ENCODE measurements at regions not wholly inside any gene's neighbourhood (a gene's known extent, or its start where the extent isn't known, plus 50 kb on each side); places are given as distances from the start of the nearest gene placed in this dataset.

GRCh38 chr14:96617635-96618034, 115.5 kb downstream of the PAPOLA start:
- in situ Hi-C loops (cut with HindIII; ENCODE audit: low pct_ligation_motif_present, low sequenced_read_pairs): no loop called here
- no peak for DNase-seq
- no peak overlapping the region for H3K27ac ChIP-seq
- no peak overlapping the region for H3K4me3 ChIP-seq (ENCODE audit: low read depth, low read length)
- H3K36me3 ChIP-seq (replicated peaks): no peaks in the 10 kb centered on the region
- no peaks in the 10 kb centered on the region for H3K27me3 ChIP-seq (replicated peaks)
- no peak for TF ChIP-seq CTCF (IDR thresholded peaks at IDR 0.05; ENCODE audit: low read depth, low read length, missing control alignments)

- TF ChIP-seq CTCF (IDR thresholded peaks at IDR 0.05; ENCODE audit: low read depth, low read length, missing control alignments): no peak
- Histone ChIP-seq H3K27me3 (replicated peaks) (no peaks in the 10 kb centered on the region), H3K4me3 (ENCODE audit: low read depth, low read length) (no peak overlapping the region), H3K27ac (no peak overlapping the region), H3K36me3 (replicated peaks) (no peaks in the 10 kb centered on the region)
- in situ Hi-C loops (cut with HindIII; ENCODE audit: low pct_ligation_motif_present, low sequenced_read_pairs): no loop called here
- no peak for DNase-seq
Measured at GRCh38 chr14:96622926-96623325, 120.7 kb downstream of the PAPOLA start.

- TF ChIP-seq CTCF (IDR thresholded peaks at IDR 0.05; ENCODE audit: low read depth, low read length, missing control alignments): no peak
- Histone ChIP-seq H3K27ac (no peak overlapping the region), H3K4me3 (ENCODE audit: low read depth, low read length) (no peak overlapping the region), H3K36me3 (replicated peaks) (no peaks in the 10 kb centered on the region), H3K27me3 (replicated peaks) (no peaks in the 10 kb centered on the region)
- in situ Hi-C loops (cut with HindIII; ENCODE audit: low pct_ligation_motif_present, low sequenced_read_pairs): no loop called here
- no peak for DNase-seq
Measured at GRCh38 chr14:96623676-96624484, 121.7 kb downstream of the PAPOLA start.

GRCh38 chr14:96624661-96625425, 122.7 kb downstream of the PAPOLA start:
- no peak for TF ChIP-seq CTCF (IDR thresholded peaks at IDR 0.05; ENCODE audit: low read depth, low read length, missing control alignments)
- in situ Hi-C loops (cut with HindIII; ENCODE audit: low pct_ligation_motif_present, low sequenced_read_pairs): no loop called here
- Histone ChIP-seq H3K27ac (no peak overlapping the region), H3K36me3 (replicated peaks) (no peaks in the 10 kb centered on the region), H3K4me3 (ENCODE audit: low read depth, low read length) (no peak overlapping the region), H3K27me3 (replicated peaks) (no peaks in the 10 kb centered on the region)
- no peak for DNase-seq

GRCh38 chr14:96625426-96625985, 123.3 kb downstream of the PAPOLA start:
- Histone ChIP-seq H3K36me3 (replicated peaks) (no peaks in the 10 kb centered on the region), H3K4me3 (ENCODE audit: low read depth, low read length) (no peak overlapping the region), H3K27me3 (replicated peaks) (no peaks in the 10 kb centered on the region), H3K27ac (no peak overlapping the region)
- no peak for TF ChIP-seq CTCF (IDR thresholded peaks at IDR 0.05; ENCODE audit: low read depth, low read length, missing control alignments)
- DNase-seq: no peak
- in situ Hi-C loops (cut with HindIII; ENCODE audit: low pct_ligation_motif_present, low sequenced_read_pairs): no loop called here

All from brain microvascular endothelial cell (primary cell).